Caco-2 (cell line): ENCODE measurements at regions not wholly inside any gene's neighbourhood (a gene's known extent, or its start where the extent isn't known, plus 50 kb on each side); places are given as distances from the start of the nearest gene placed in this dataset.
A peak's percentile ranks its signal among the peaks of the same experiment; 100 is the strongest.

Source experiments
- BruUV-seq: library from RNA; stranded (reverse); fragments of 400-500 nt; replicated peaks from 2 replicates; lab custom pipeline; 2021; lab: Mats Ljungman, UMichigan
- CTCF ChIA-PET: fragments of 300-600 bp; sonication (Branson Sonifier 250); formaldehyde crosslinking; loops from one replicate; lab custom pipeline; 2022; ENCODE audit warnings: antibody characterized with exemption; lab: Charles Lee
- POLR2A ChIA-PET: fragments of 300-600 bp; sonication (Branson Sonifier 250); formaldehyde crosslinking; loops from one replicate; lab custom pipeline; 2022; ENCODE audit warnings: antibody characterized with exemption; lab: Charles Lee
- DNase-seq, 2 experiments: peaks; one replicate each; pipeline versions ENCODE4 v3.0.0 to v3.0.0-alpha.2; 2020 to 2022
- H3K27me3 ChIP-seq: replicated peaks from 2 replicates; pipeline ENCODE4 v1.6.0; 2011; ENCODE audit warnings: low read length; ENCODE audit not compliant: control insufficient read depth, insufficient read depth
- H3K36me3 ChIP-seq: 2 replicates; pipeline ENCODE4 v1.5.1; 2011; ENCODE audit warnings: low read length; ENCODE audit not compliant: control insufficient read depth, insufficient read depth
- H3K4me1 ChIP-seq: fragments of 250-450 bp; sonication (Bioruptor Pico); 2 replicates; pipeline ENCODE4 v1.5.1; 2020; ENCODE audit warnings: mild to moderate bottlenecking
- H3K4me3 ChIP-seq: 2 replicates; pipeline ENCODE4 v1.5.1; 2011; ENCODE audit warnings: low read depth, mild to moderate bottlenecking, control low read depth, low read length
- H3K9me3 ChIP-seq: fragments of 250-450 bp; sonication (Bioruptor Pico); 2 replicates; pipeline ENCODE4 v1.5.1; 2020; ENCODE audit warnings: mild to moderate bottlenecking, moderate library complexity
- H3K27ac Mint-ChIP-seq: one replicate; pipeline ENCODE4 v1.8.0; 2022; ENCODE audit warnings: mixed read lengths; ENCODE audit not compliant: unreplicated experiment
- H3K27me3 Mint-ChIP-seq: one replicate; pipeline ENCODE4 v1.8.0; 2022; ENCODE audit warnings: mixed read lengths; ENCODE audit not compliant: insufficient read depth, unreplicated experiment
- H3K36me3 Mint-ChIP-seq: one replicate; pipeline ENCODE4 v1.8.0; 2022; ENCODE audit warnings: mild to moderate bottlenecking, mixed read lengths; ENCODE audit not compliant: insufficient read depth, unreplicated experiment
- H3K4me1 Mint-ChIP-seq: one replicate; pipeline ENCODE4 v1.8.0; 2022; ENCODE audit warnings: low read depth, mixed read lengths; ENCODE audit not compliant: unreplicated experiment
- H3K4me3 Mint-ChIP-seq: one replicate; pipeline ENCODE4 v1.8.0; 2022; ENCODE audit warnings: mild to moderate bottlenecking, moderate library complexity, mixed read lengths; ENCODE audit not compliant: unreplicated experiment
- H3K9me3 Mint-ChIP-seq: one replicate; pipeline ENCODE4 v1.8.0; 2022; ENCODE audit warnings: mixed read lengths; ENCODE audit not compliant: unreplicated experiment
- intact Hi-C: fragments of 100-400 bp; cut with micrococcal nuclease; formaldehyde crosslinking; loops from one replicate; pipeline ENCODE4 v1.10.0; 2022; ENCODE audit not compliant: unreplicated experiment
- TF ChIP-seq, protein P1 (sequence below), 2 experiments: fragments of 200-600 bp in 1 of 2; IDR thresholded peaks; 1 replicate in 1 of 2; 2 replicates in 1 of 2; pipeline versions ENCODE4 v1.5.1 to v1.8.0; 2011 to 2022; ENCODE audit warnings: antibody characterized with exemption in 1 of 2, control low read depth in 1 of 2, inconsistent platforms in 1 of 2, low read depth in 1 of 2, low read length in 1 of 2, mild to moderate bottlenecking in 1 of 2, moderate library complexity in 1 of 2; ENCODE audit not compliant: insufficient read depth in 1 of 2, severe bottlenecking in 1 of 2, unreplicated experiment in 1 of 2

DNA sequence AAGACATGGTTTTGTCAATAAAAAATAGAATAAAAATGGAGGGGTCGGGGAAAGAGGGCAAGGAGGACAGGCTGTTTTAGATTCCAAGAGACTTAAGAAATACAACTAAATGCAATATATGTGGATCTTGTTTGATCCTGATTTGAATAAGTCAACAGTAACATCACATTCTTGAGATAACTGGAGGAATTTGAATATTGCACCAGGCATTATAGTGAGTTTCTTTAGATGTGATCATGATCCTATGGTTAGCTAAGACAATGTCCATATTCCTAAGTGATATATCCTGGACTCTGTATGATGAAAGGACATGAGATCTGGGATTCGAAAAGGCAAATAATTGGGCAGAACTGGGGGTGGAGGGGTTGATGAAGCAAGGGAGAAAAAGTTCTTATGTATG, 311.8 kb downstream of the PLPP3 start:
- Histone ChIP-seq H3K9me3 (no peaks in the 10 kb centered on the region), H3K4me3 (no peak overlapping the region), H3K4me1 (peaks cover 8% of the 10 kb centered on the region; the same call in 1 of the 2 replicates), H3K27me3 (no peaks in the 10 kb centered on the region), H3K36me3 (no peaks in the 10 kb centered on the region)
- BruUV-seq: no TSS peak
- Mint-ChIP-seq H3K4me3 (no peak overlapping the region), H3K36me3 (no peaks in the 10 kb centered on the region), H3K27ac (peak overlapping the region; percentile 13), H3K4me1 (peaks cover 8% of the 10 kb centered on the region), H3K27me3 (no peaks in the 10 kb centered on the region), H3K9me3 (no peaks in the 10 kb centered on the region)
- peak in 1 of 2 experiments; percentile 4 for DNase-seq
- intact Hi-C loops: no loop called here
- TF ChIP-seq, protein P1, sequence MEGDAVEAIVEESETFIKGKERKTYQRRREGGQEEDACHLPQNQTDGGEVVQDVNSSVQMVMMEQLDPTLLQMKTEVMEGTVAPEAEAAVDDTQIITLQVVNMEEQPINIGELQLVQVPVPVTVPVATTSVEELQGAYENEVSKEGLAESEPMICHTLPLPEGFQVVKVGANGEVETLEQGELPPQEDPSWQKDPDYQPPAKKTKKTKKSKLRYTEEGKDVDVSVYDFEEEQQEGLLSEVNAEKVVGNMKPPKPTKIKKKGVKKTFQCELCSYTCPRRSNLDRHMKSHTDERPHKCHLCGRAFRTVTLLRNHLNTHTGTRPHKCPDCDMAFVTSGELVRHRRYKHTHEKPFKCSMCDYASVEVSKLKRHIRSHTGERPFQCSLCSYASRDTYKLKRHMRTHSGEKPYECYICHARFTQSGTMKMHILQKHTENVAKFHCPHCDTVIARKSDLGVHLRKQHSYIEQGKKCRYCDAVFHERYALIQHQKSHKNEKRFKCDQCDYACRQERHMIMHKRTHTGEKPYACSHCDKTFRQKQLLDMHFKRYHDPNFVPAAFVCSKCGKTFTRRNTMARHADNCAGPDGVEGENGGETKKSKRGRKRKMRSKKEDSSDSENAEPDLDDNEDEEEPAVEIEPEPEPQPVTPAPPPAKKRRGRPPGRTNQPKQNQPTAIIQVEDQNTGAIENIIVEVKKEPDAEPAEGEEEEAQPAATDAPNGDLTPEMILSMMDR (IDR thresholded peaks at IDR 0.05; ENCODE audit: insufficient read depth in 1 of 2, low read depth in 1 of 2, low read length in 1 of 2, severe bottlenecking in 1 of 2, unreplicated experiment in 1 of 2): no peak
- ChIA-PET POLR2A (no interaction called here), CTCF (no interaction called here)

DNA sequence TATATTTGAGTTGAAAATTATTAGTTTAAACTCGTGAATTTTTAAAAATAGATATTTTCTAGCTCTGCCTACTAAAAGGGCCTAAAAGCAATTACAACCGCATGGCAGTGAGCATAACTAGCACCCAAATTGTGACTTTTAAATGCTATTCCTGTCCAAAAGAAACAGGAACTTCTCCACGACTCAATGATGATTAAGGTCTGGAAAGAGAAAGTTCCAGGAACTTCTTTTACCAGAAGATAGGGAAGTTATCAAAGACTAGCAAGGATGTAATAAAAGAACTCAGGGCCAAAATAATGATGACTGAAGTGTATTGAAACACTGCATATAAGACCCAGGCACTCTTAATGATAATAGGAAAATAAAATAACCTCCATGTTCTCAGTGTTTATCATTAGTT, 313.0 kb downstream of the PLPP3 start:
- H3K27ac Mint-ChIP-seq: no peak overlapping the region
- Histone ChIP-seq H3K27me3 (no peaks in the 10 kb centered on the region), H3K4me3 (no peak overlapping the region), H3K9me3 (no peaks in the 10 kb centered on the region), H3K36me3 (no peaks in the 10 kb centered on the region), H3K4me1 (peaks cover 8% of the 10 kb centered on the region; the same call in 1 of the 2 replicates)
- no peak overlapping the region for H3K4me3 Mint-ChIP-seq
- no peaks in the 10 kb centered on the region for H3K27me3 Mint-ChIP-seq
- TF ChIP-seq, protein P1 (IDR thresholded peaks at IDR 0.05; ENCODE audit: insufficient read depth in 1 of 2, low read depth in 1 of 2, low read length in 1 of 2, severe bottlenecking in 1 of 2, unreplicated experiment in 1 of 2): no peak
- POLR2A ChIA-PET: no interaction called here
- no TSS peak for BruUV-seq
- intact Hi-C loops: no loop called here
- peaks cover 8% of the 10 kb centered on the region for H3K4me1 Mint-ChIP-seq
- H3K9me3 Mint-ChIP-seq: no peaks in the 10 kb centered on the region
- no peak for DNase-seq
- CTCF ChIA-PET: no interaction called here
- H3K36me3 Mint-ChIP-seq: no peaks in the 10 kb centered on the region

DNA sequence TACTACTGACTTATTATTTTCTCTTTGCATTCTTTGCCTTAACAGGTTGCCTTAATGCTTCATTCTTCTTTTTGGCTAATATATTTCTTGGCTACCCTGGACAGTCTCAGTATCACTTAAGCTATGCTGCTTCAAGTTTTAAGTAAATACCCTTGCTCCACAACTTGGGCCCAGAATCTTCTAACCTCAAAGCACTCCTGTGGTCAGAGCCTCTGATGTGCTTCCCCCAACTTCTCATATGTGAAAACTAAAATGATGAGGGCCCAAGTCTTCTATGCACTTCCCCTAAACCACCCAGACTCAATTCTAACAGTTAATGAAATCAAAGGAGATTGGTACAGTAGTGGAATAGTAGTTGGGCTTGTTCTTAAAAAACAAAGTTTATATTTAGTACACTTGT, 314.1 kb downstream of the PLPP3 start:
- TF ChIP-seq, protein P1 (IDR thresholded peaks at IDR 0.05; ENCODE audit: insufficient read depth in 1 of 2, low read depth in 1 of 2, low read length in 1 of 2, severe bottlenecking in 1 of 2, unreplicated experiment in 1 of 2): no peak
- Histone ChIP-seq H3K4me1 (peaks cover 8% of the 10 kb centered on the region; the same call in 1 of the 2 replicates), H3K27me3 (no peaks in the 10 kb centered on the region), H3K36me3 (no peaks in the 10 kb centered on the region; the same call in 1 of the 2 replicates), H3K9me3 (no peaks in the 10 kb centered on the region), H3K4me3 (no peak overlapping the region)
- Mint-ChIP-seq H3K36me3 (no peaks in the 10 kb centered on the region), H3K27me3 (no peaks in the 10 kb centered on the region), H3K4me3 (no peak overlapping the region), H3K9me3 (no peaks in the 10 kb centered on the region), H3K27ac (no peak overlapping the region), H3K4me1 (peaks cover 8% of the 10 kb centered on the region)
- DNase-seq: no peak
- no TSS peak for BruUV-seq
- POLR2A ChIA-PET: no interaction called here
- intact Hi-C loops: no loop called here
- CTCF ChIA-PET: no interaction called here
